ENCODE measurements at regions not wholly inside any gene's neighbourhood (a gene's known extent, or its start where the extent isn't known, plus 50 kb on each side); places are given as distances from the start of the nearest gene placed in this dataset.

DNA sequence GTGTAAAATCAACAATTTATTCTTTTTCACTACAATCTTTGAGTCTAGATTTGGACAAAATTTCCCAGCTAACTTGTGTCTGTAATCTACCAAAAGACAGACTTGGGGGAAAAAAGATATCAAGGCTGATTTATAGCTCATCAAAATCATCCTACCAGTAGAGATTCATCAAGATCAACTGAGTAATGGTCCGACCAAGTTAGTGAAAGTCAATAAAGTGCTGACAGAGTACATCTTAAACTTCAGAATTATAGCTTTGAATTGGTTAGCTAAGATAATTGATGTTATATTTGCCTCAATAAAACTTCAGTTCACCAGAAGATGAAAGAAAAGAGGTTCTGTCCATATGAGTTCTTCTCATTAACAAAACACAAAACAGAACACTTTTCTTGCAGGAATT, 207.1 kb upstream of the KYNU start:
- DNase-seq (ENCODE audit: low read depth in 1 of 2, low spot score in 1 of 2) = no peak
- H3K27ac ChIP-seq (replicated peaks) = no peak overlapping the region
- H3K27me3 ChIP-seq (ENCODE audit: insufficient read depth, poor library complexity, severe bottlenecking) = no peaks in the 10 kb centered on the region
- no peak overlapping the region for H3K4me3 ChIP-seq (replicated peaks; ENCODE audit: insufficient read depth, low read length)
- TF ChIP-seq POLR2AphosphoS5 (IDR thresholded peaks at IDR 0.05; ENCODE audit: low read depth) (no peak), GABPA (IDR thresholded peaks at IDR 0.05; ENCODE audit: low read depth) (no peak), SPI1 (IDR thresholded peaks at IDR 0.05; ENCODE audit: borderline replicate concordance, low read depth) (no peak)
- TF ChIP-seq, protein P1, sequence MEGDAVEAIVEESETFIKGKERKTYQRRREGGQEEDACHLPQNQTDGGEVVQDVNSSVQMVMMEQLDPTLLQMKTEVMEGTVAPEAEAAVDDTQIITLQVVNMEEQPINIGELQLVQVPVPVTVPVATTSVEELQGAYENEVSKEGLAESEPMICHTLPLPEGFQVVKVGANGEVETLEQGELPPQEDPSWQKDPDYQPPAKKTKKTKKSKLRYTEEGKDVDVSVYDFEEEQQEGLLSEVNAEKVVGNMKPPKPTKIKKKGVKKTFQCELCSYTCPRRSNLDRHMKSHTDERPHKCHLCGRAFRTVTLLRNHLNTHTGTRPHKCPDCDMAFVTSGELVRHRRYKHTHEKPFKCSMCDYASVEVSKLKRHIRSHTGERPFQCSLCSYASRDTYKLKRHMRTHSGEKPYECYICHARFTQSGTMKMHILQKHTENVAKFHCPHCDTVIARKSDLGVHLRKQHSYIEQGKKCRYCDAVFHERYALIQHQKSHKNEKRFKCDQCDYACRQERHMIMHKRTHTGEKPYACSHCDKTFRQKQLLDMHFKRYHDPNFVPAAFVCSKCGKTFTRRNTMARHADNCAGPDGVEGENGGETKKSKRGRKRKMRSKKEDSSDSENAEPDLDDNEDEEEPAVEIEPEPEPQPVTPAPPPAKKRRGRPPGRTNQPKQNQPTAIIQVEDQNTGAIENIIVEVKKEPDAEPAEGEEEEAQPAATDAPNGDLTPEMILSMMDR (IDR thresholded peaks at IDR 0.05; ENCODE audit: insufficient read depth, low read length) = no peak
- TF ChIP-seq, protein P2, sequence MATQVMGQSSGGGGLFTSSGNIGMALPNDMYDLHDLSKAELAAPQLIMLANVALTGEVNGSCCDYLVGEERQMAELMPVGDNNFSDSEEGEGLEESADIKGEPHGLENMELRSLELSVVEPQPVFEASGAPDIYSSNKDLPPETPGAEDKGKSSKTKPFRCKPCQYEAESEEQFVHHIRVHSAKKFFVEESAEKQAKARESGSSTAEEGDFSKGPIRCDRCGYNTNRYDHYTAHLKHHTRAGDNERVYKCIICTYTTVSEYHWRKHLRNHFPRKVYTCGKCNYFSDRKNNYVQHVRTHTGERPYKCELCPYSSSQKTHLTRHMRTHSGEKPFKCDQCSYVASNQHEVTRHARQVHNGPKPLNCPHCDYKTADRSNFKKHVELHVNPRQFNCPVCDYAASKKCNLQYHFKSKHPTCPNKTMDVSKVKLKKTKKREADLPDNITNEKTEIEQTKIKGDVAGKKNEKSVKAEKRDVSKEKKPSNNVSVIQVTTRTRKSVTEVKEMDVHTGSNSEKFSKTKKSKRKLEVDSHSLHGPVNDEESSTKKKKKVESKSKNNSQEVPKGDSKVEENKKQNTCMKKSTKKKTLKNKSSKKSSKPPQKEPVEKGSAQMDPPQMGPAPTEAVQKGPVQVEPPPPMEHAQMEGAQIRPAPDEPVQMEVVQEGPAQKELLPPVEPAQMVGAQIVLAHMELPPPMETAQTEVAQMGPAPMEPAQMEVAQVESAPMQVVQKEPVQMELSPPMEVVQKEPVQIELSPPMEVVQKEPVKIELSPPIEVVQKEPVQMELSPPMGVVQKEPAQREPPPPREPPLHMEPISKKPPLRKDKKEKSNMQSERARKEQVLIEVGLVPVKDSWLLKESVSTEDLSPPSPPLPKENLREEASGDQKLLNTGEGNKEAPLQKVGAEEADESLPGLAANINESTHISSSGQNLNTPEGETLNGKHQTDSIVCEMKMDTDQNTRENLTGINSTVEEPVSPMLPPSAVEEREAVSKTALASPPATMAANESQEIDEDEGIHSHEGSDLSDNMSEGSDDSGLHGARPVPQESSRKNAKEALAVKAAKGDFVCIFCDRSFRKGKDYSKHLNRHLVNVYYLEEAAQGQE (IDR thresholded peaks at IDR 0.05; ENCODE audit: insufficient replicate concordance, low read depth) = no peak

DNA sequence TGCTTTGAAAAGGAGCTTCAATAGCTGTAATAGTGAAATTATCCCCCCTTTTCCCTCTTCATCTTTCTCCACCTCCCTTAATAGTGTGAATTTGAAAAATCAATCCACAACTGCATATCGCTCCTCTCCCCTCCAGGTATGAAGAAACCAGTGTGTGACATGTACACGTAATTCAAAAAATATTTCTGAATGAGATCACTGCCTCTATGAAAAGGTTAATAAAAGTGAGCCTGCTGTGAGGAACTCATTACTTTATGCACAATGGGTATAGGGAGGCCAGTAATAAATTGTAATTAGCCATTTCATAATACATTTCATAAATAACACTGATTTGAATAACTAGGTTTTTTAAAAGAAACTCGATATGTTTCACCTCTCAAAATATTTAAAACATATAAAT, 209.0 kb upstream of the KYNU start:
- Histone ChIP-seq H3K27me3 (ENCODE audit: insufficient read depth, poor library complexity, severe bottlenecking) (no peaks in the 10 kb centered on the region), H3K27ac (replicated peaks) (no peak overlapping the region), H3K4me3 (replicated peaks; ENCODE audit: insufficient read depth, low read length) (no peak overlapping the region)
- DNase-seq (ENCODE audit: low read depth in 1 of 2, low spot score in 1 of 2) = no peak
- TF ChIP-seq, protein P1 (IDR thresholded peaks at IDR 0.05; ENCODE audit: insufficient read depth, low read length) = no peak
- TF ChIP-seq SPI1 (IDR thresholded peaks at IDR 0.05; ENCODE audit: borderline replicate concordance, low read depth) = no peak
- no peak for TF ChIP-seq GABPA (IDR thresholded peaks at IDR 0.05; ENCODE audit: low read depth)
- TF ChIP-seq, protein P2 (IDR thresholded peaks at IDR 0.05; ENCODE audit: insufficient replicate concordance, low read depth) = no peak
- no peak for TF ChIP-seq POLR2AphosphoS5 (IDR thresholded peaks at IDR 0.05; ENCODE audit: low read depth)

DNA sequence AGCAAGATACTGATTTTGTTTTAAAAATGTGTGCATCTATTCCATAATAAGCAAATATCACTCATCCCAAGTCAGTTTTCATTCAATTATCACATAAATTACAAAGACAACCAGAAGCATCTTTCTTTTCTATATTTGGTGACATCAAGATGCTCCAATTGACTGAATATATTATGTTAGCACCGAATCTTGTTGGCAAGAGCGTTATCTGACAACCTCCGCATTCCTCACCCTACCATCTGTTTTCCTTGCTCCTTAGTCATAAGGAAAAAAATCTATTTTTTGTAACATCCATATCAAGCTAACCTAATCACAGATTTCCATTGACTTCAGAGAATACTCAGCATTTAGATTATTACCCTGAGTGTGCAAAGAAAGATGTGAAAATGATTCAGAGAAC, 212.2 kb upstream of the KYNU start:
- H3K4me3 ChIP-seq (replicated peaks; ENCODE audit: insufficient read depth, low read length) = no peak overlapping the region
- H3K27me3 ChIP-seq (ENCODE audit: insufficient read depth, poor library complexity, severe bottlenecking) = no peaks in the 10 kb centered on the region
- no peak for DNase-seq (ENCODE audit: low read depth in 1 of 2, low spot score in 1 of 2)
- no peak overlapping the region for H3K27ac ChIP-seq (replicated peaks)
- no peak for TF ChIP-seq SPI1 (IDR thresholded peaks at IDR 0.05; ENCODE audit: borderline replicate concordance, low read depth)
- TF ChIP-seq POLR2AphosphoS5 (IDR thresholded peaks at IDR 0.05; ENCODE audit: low read depth) = no peak
- TF ChIP-seq GABPA (IDR thresholded peaks at IDR 0.05; ENCODE audit: low read depth) = no peak
- TF ChIP-seq, protein P2 (IDR thresholded peaks at IDR 0.05; ENCODE audit: insufficient replicate concordance, low read depth) = no peak

Data from HL-60 (cell line).